DND-41 (cell line): ENCODE measurements at regions not wholly inside any gene's neighbourhood (a gene's known extent, or its start where the extent isn't known, plus 50 kb on each side); places are given as distances from the start of the nearest gene placed in this dataset.
"Not testable (repeated sequence)": the region's sequence is repeated elsewhere in the genome, so short reads cannot be mapped to it uniquely, and the experiment has no call there.

Experiments
- EZH2 ChIP-seq: IDR thresholded peaks from 3 replicates; pipeline ENCODE4 v1.6.1; 2012; ENCODE audit warnings: borderline replicate concordance, low read depth, mild to moderate bottlenecking, moderate library complexity, low read length, inconsistent platforms; ENCODE audit not compliant: severe bottlenecking
- TF ChIP-seq, protein P1 (sequence below): IDR thresholded peaks from 2 replicates; pipeline ENCODE4 v1.5.1; 2012; ENCODE audit warnings: borderline replicate concordance, low read length, moderate library complexity, mild to moderate bottlenecking; ENCODE audit not compliant: poor library complexity, severe bottlenecking; ENCODE audit errors: extremely low read depth

DNA sequence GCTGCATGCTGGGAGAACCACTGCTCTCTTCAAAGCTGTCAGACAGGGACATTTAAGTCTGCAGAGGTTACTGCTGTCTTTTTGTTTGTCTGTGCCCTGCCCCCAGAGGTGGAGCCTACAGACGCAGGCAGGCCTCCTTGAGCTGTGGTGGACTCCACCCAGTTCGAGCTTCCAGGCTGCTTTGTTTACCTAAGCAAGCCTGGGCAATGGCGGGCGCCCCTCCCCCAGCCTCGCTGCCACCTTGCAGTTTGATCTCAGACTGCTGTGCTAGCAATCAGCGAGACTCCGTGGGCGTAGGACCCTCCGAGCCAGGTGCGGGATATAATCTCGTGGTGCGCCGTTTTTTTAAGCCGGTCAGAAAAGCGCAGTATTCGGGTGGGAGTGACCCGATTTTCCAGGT lies 234.9 kb upstream of the THUMPD2 start:
- TF ChIP-seq, protein P1, sequence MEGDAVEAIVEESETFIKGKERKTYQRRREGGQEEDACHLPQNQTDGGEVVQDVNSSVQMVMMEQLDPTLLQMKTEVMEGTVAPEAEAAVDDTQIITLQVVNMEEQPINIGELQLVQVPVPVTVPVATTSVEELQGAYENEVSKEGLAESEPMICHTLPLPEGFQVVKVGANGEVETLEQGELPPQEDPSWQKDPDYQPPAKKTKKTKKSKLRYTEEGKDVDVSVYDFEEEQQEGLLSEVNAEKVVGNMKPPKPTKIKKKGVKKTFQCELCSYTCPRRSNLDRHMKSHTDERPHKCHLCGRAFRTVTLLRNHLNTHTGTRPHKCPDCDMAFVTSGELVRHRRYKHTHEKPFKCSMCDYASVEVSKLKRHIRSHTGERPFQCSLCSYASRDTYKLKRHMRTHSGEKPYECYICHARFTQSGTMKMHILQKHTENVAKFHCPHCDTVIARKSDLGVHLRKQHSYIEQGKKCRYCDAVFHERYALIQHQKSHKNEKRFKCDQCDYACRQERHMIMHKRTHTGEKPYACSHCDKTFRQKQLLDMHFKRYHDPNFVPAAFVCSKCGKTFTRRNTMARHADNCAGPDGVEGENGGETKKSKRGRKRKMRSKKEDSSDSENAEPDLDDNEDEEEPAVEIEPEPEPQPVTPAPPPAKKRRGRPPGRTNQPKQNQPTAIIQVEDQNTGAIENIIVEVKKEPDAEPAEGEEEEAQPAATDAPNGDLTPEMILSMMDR = not testable (repeated sequence)
- TF ChIP-seq EZH2 = not testable (repeated sequence)
